ENCODE measurements at regions not wholly inside any gene's neighbourhood (a gene's known extent, or its start where the extent isn't known, plus 50 kb on each side); places are given as distances from the start of the nearest gene placed in this dataset.

DNA sequence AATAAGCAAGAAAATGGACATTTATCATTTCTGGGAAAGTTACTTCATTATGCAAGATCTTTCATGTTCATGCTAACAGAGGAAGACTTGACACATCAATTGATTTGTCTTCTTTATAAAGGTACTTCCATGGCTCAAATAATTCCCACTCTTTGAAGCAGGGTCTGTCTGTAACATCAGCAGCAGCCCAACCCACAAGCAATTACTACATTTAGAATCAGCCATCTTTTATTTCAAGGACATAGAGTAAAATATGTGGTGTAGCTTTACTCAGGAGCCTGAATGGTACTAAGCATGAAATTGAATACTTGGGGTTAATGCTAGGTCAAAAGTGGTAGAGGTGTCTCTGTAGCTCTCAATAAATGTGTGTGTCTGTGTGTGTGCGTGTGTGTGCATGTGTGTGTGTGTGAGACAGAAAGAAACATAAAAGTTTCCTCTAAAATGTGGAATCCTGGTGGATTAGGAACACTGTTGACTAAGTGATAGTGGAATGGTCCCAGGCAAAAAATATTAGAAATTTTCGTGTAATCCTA, 581.1 kb downstream of the CAAP1 start:
- TF ChIP-seq, protein P1, sequence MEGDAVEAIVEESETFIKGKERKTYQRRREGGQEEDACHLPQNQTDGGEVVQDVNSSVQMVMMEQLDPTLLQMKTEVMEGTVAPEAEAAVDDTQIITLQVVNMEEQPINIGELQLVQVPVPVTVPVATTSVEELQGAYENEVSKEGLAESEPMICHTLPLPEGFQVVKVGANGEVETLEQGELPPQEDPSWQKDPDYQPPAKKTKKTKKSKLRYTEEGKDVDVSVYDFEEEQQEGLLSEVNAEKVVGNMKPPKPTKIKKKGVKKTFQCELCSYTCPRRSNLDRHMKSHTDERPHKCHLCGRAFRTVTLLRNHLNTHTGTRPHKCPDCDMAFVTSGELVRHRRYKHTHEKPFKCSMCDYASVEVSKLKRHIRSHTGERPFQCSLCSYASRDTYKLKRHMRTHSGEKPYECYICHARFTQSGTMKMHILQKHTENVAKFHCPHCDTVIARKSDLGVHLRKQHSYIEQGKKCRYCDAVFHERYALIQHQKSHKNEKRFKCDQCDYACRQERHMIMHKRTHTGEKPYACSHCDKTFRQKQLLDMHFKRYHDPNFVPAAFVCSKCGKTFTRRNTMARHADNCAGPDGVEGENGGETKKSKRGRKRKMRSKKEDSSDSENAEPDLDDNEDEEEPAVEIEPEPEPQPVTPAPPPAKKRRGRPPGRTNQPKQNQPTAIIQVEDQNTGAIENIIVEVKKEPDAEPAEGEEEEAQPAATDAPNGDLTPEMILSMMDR (IDR thresholded peaks at IDR 0.05; ENCODE audit: low read depth, low read length, poor library complexity, severe bottlenecking): no peak
- TF ChIP-seq EZH2phosphoT487 (IDR thresholded peaks at IDR 0.05; ENCODE audit: borderline replicate concordance, low read length): no peak
